ENCODE measurements at regions not wholly inside any gene's neighbourhood (a gene's known extent, or its start where the extent isn't known, plus 50 kb on each side); places are given as distances from the start of the nearest gene placed in this dataset.

- peak; percentile 63 for DNase-seq (ENCODE audit: low read depth)
Measured at GRCh38 chr2:237170020-237170419, 84.3 kb downstream of the COPS8 start.

DNA sequence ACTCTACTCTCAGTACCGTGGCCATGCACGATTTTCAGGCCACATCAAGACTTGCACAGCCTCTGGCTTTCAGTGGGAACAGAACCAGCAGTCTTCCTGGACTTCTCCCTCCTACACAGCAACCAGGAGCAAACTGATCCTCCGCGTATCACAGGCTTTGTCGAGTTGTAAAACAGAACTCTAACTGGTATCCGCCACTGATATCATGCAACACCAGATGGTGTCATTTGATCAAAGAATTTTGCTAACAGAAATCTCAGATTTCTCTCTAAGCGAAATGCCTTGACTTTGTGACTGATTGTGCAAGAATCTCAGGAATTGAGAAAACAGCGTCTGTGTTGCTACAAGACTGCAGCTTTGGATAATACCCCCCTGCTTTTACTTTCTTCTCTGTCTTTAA is 85.7 kb downstream of the COPS8 start:
- peak; percentile 96 for DNase-seq (ENCODE audit: low read depth)

DNA sequence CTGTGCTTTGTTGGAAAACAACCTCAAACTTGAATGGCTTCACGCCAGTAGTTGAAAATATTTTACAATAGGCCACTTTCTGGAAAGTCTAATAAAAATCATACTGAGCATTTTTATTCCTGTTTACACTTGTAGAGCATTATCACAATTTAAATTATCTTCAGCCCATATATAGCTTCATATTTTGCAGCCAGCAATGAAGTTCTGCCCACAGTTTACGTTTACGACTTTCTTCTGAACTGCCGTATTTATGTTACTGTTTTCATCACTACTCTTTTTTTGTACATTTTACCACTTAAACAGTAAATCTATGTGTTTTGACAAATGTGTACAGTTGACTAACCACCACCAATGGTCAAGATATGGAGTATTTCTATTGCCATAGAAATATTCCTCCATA is 86.2 kb downstream of the COPS8 start:
- peak; percentile 48 for DNase-seq (ENCODE audit: low read depth)

DNA sequence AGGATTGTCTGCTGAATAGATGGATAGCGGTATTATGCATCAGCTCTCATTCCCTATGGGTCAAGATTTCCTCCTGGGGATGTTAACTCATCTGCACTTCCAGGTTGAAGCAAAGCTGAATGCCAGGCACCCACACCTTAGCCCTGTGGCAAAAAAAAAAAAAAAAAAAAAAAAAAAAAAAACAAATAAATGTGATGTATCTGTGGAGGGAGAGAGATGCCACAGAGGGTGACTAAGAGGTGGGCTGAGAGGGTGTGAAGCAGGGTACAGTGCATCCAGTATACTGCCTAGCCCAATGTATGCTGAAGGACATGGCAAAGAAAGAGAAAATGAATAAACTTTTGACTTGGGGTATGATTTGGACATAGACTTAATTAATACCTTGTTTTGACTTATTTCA is 91.4 kb downstream of the COPS8 start:
- no peak for DNase-seq (ENCODE audit: low read depth)

GRCh38 chr2:237177986-237178385 is 92.3 kb downstream of the COPS8 start:
- peak; percentile 21 for DNase-seq (ENCODE audit: low read depth)

- DNase-seq (ENCODE audit: low read depth), result peak; percentile 93
Measured at GRCh38 chr2:237178396-237178795, 92.7 kb downstream of the COPS8 start.

GRCh38 chr2:237179161-237179560 is 93.5 kb downstream of the COPS8 start:
- no peak for DNase-seq (ENCODE audit: low read depth)

DNA sequence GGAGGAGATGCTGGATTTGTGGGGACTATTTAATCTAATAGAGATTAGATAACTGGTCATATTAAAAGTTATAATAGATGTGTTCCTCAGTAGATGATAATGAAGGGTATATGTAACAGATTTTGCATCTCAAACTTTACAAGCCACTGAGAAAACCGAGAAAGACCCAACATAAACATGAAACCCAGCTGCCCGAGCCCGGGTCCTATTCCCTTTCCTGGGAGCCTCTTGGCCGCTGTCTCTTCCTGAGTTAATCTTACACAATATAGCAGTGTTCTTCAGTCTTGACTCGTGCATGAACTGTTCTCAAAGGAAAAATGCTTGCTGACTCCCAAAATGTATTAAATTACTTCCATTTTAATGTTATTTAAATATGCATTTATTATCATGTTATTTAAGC is 94.5 kb downstream of the COPS8 start:
- DNase-seq (ENCODE audit: low read depth), result no peak

- DNase-seq (ENCODE audit: low read depth), result peak; percentile 61
Measured at GRCh38 chr2:237180987-237181386, 95.3 kb downstream of the COPS8 start.

DNA sequence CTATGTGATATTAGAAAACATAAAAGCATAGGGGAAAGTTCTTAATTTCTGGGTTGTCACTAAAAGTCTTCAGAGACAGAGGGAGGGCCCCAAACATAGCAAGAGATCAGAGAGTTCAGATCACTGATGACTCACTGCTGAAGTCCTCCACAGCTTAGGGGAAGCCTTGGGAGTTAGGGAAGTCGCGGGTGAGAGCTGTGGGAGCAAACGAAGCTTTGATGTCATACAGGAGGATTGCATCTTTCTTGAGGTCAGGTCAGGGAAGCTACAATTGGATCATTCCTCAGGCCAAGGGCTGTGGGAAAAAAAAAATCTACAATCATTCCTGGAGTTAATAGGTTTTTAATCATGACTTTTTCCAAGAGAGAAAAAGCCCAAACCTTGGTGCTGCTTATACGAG is 96.2 kb downstream of the COPS8 start:
- peak; percentile 99 for DNase-seq (ENCODE audit: low read depth)

GRCh38 chr2:237182422-237183123 is 96.9 kb downstream of the COPS8 start:
- peak; percentile 86 for DNase-seq (ENCODE audit: low read depth)

GRCh38 chr2:237184192-237184918 is 98.7 kb downstream of the COPS8 start:
- DNase-seq (ENCODE audit: low read depth), result peak; percentile 95

GRCh38 chr2:237184919-237185552 is 99.3 kb downstream of the COPS8 start:
- DNase-seq (ENCODE audit: low read depth), result peak; percentile 65

DNA sequence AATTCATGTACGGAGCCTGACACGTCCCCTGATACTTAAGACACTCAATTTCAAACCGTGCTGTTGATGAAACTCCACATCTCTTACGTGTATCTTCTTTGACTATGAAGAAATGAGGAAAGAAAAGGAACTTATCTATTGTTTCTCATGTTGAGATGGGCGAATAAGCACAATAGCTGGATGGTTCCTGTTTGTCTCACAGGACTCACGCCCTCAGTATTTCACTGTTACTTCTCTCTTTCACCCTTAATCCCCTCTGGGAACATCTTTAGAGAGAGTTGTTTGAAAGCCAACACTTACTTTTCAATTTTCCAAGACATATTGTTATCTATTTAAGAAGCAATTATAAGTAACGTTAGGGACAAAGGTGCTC is 99.8 kb downstream of the COPS8 start:
- no peak for DNase-seq (ENCODE audit: low read depth)

DNA sequence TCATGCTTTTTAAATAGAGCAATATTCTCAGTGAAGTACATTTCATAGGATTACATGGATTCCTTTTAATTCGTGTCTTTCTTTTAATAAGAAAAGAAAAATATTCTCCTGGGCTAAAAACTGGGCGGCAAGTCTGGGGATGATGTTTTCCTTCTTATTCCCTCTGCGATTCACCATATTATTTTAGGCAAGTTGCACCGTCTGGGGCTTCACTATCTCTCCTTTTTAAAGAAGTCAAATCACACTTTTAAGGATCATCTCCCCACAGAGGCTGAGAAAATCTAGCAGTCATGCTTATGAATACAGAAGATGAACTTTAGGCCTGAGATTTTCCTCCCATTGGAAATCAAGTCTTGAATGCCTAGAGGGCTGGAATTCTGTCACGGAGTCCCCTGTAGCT is 104.1 kb downstream of the COPS8 start:
- no peak for DNase-seq (ENCODE audit: low read depth)

DNA sequence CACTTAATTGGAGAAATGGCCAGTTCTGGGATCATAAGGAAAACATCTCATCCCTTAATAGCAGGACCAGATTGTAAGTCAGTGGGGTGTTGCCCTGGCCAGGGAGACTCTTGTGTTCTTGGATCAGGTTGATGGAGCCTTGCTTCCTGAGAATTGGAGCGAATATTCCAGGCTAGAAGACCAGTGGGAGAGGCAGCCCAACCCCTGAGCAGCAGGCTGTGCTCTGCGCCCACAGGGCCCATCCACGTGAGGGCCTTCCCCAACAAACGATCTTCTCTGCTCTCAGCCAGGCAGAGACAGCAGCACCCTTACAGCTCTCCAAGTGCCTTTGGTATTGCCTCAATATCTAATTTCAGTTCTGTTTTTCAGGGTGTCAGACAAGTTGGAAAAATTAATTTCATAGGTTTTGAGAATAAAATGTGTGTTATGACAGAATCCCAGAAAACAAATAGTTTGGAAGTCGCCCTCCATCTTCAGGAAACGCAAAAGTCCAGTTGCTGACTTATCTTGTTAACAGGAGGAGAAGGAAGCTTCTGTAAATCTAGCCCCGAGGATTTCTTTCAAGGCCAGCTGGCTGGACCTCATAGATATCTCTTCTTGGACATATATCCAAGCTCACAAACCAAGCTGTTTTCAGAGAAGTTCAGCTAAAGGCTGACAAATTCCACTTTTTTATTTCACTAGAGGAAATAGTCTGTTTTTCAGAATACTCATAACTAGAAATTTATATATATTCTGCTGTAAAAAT is 105.5 kb downstream of the COPS8 start:
- DNase-seq (ENCODE audit: low read depth), result no peak

GRCh38 chr2:237191714-237192081 is 106.0 kb downstream of the COPS8 start:
- DNase-seq (ENCODE audit: low read depth), result no peak

DNA sequence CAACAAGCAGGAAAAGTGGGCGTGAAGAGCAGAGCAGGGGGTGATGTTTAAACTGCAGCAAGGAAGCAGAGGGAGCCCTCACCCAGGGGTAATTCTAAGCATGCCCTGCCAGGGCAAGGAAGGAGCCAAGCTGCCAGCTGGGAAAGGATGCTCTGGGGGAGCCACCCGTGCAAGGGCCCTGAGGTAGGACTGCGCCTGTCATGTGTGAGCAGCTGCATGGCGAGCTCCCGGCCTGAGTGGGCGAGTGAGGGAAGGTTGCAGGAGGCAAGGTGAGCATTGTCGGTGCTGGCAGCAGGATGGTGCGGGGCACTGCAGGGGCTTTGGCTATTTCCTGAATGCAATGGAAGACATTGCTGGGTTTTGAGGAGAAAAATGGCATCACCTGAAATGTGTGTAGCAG is 107.2 kb downstream of the COPS8 start:
- DNase-seq (ENCODE audit: low read depth), result no peak

GRCh38 chr2:237193436-237193835 is 107.7 kb downstream of the COPS8 start:
- no peak for DNase-seq (ENCODE audit: low read depth)

DNA sequence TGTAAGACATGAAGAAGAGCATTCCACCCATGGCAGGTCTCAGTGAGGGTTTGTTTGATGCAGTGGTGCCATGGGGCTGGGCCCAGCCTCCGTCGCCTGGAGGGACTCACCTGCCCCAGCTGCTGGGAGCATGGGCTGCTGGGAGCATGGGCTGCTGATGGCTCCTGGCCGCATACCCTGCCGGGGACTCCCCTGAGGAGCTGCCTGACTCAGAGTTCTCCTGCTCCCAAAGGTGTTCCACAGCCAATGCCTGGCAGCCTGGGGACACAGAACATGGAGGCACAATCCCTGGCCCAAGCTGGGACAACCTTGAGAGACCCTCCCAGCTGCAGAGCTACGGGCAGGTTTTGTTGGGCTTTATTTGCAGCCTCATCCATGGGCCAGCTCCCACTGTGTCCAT is 108.4 kb downstream of the COPS8 start:
- no peak for DNase-seq (ENCODE audit: low read depth)

- DNase-seq (ENCODE audit: low read depth), result no peak
Measured at GRCh38 chr2:237194906-237195305, 109.2 kb downstream of the COPS8 start.

- no peak for DNase-seq (ENCODE audit: low read depth)
Measured at GRCh38 chr2:237195396-237196120, 109.9 kb downstream of the COPS8 start.

Measured in EH (cell line).